Trophoblast cell (in vitro differentiated cells and primary cell): ENCODE measurements at regions not wholly inside any gene's neighbourhood (a gene's known extent, or its start where the extent isn't known, plus 50 kb on each side); places are given as distances from the start of the nearest gene placed in this dataset.
"Not testable (repeated sequence)": the region's sequence is repeated elsewhere in the genome, so short reads cannot be mapped to it uniquely, and the experiment has no call there.

Source experiments
- DNase-seq, 2 donors: peaks; one replicate each; pipeline ENCODE4 v3.0.0-alpha.2; 2016
- H2AFZ ChIP-seq: 2 replicates; pipeline ENCODE4 v1.6.1; 2013; ENCODE audit warnings: low read length, moderate library complexity, mild to moderate bottlenecking; ENCODE audit not compliant: insufficient read depth, poor library complexity
- H2AK5ac ChIP-seq: 2 replicates; pipeline ENCODE4 v1.6.1; 2013; ENCODE audit warnings: mild to moderate bottlenecking, low read length
- H2BK120ac ChIP-seq: 2 replicates; pipeline ENCODE4 v1.6.1; 2013; ENCODE audit warnings: low read length, mild to moderate bottlenecking, moderate library complexity; ENCODE audit not compliant: insufficient read depth, poor library complexity
- H2BK12ac ChIP-seq: 2 replicates; pipeline ENCODE4 v1.6.1; 2013; ENCODE audit warnings: mild to moderate bottlenecking, low read length, moderate library complexity
- H2BK5ac ChIP-seq: 2 replicates; pipeline ENCODE4 v1.6.1; 2013; ENCODE audit warnings: low read length, low read depth, moderate library complexity, mild to moderate bottlenecking; ENCODE audit not compliant: poor library complexity
- H3K14ac ChIP-seq: 2 replicates; pipeline ENCODE4 v1.6.1; 2013; ENCODE audit warnings: mild to moderate bottlenecking, low read length
- H3K18ac ChIP-seq: 2 replicates; pipeline ENCODE4 v1.6.1; 2013; ENCODE audit warnings: mild to moderate bottlenecking, low read length
- H3K23ac ChIP-seq: 2 replicates; pipeline ENCODE4 v1.6.1; 2013; ENCODE audit warnings: low read length
- H3K27ac ChIP-seq: 2 replicates; pipeline ENCODE4 v1.5.1; 2013; ENCODE audit warnings: low read depth, mild to moderate bottlenecking, inconsistent platforms, low read length, moderate library complexity
- H3K27me3 ChIP-seq: 2 replicates; pipeline ENCODE4 v1.6.1; 2013; ENCODE audit warnings: inconsistent platforms, mild to moderate bottlenecking, low read length, moderate library complexity; ENCODE audit not compliant: insufficient read depth
- H3K36me3 ChIP-seq, 2 experiments: 1 replicate in 1 of 2; 2 replicates in 1 of 2; pipeline ENCODE4 v1.6.1; 2013; ENCODE audit warnings: low read length in 2 of 2, mild to moderate bottlenecking in 2 of 2, moderate library complexity in 1 of 2; ENCODE audit not compliant: insufficient read depth in 2 of 2, control insufficient read depth in 1 of 2
- H3K4ac ChIP-seq: 2 replicates; pipeline ENCODE4 v1.6.1; 2013; ENCODE audit warnings: low read depth, mild to moderate bottlenecking, low read length, moderate library complexity
- H3K4me1 ChIP-seq, 2 experiments: 1 replicate in 1 of 2; 2 replicates in 1 of 2; pipeline ENCODE4 v1.6.1; 2013; ENCODE audit warnings: low read length in 2 of 2, mild to moderate bottlenecking in 2 of 2, moderate library complexity in 1 of 2; ENCODE audit not compliant: insufficient read depth in 2 of 2, control insufficient read depth in 1 of 2
- H3K4me2 ChIP-seq: 2 replicates; pipeline ENCODE4 v1.6.1; 2013; ENCODE audit warnings: inconsistent platforms, mild to moderate bottlenecking, low read length, moderate library complexity
- H3K4me3 ChIP-seq: 2 replicates; pipeline ENCODE4 v1.5.1; 2013; ENCODE audit warnings: mild to moderate bottlenecking, low read depth, low read length, inconsistent platforms
- H3K79me1 ChIP-seq: one replicate; pipeline ENCODE4 v1.6.1; 2013; ENCODE audit warnings: low read length
- H3K79me2 ChIP-seq: 2 replicates; pipeline ENCODE4 v1.6.1; 2013; ENCODE audit warnings: low read length, mild to moderate bottlenecking; ENCODE audit not compliant: control insufficient read depth, insufficient read depth, poor library complexity
- H3K9ac ChIP-seq: 2 replicates; pipeline ENCODE4 v1.6.1; 2013; ENCODE audit warnings: mild to moderate bottlenecking, low read length
- H3K9me3 ChIP-seq: 2 replicates; pipeline ENCODE4 v1.6.1; 2013; ENCODE audit warnings: low read depth, mild to moderate bottlenecking, control low read depth, inconsistent platforms, low read length; ENCODE audit not compliant: insufficient read depth
- H4K12ac ChIP-seq: 2 replicates; pipeline ENCODE4 v1.6.1; 2013; ENCODE audit warnings: low read depth, mild to moderate bottlenecking, low read length, moderate library complexity
- H4K8ac ChIP-seq: 2 replicates; pipeline ENCODE4 v1.6.1; 2013; ENCODE audit warnings: low read depth, mild to moderate bottlenecking, low read length, moderate library complexity
- H4K91ac ChIP-seq: one replicate; pipeline ENCODE4 v1.6.1; 2013; ENCODE audit warnings: low read depth, mild to moderate bottlenecking, low read length, moderate library complexity
- WGBS: extraction: QIAGEN DNeasy Blood & Tissue Kit; methylation state at CpG from one replicate; pipeline ENCODE4 v1.1.7; 2013; ENCODE audit warnings: missing lambda C conversion rate; ENCODE audit not compliant: insufficient read length, insufficient coverage; ENCODE audit errors: extremely low coverage; 5-methylcytosine and 5-hydroxymethylcytosine counted together

DNA sequence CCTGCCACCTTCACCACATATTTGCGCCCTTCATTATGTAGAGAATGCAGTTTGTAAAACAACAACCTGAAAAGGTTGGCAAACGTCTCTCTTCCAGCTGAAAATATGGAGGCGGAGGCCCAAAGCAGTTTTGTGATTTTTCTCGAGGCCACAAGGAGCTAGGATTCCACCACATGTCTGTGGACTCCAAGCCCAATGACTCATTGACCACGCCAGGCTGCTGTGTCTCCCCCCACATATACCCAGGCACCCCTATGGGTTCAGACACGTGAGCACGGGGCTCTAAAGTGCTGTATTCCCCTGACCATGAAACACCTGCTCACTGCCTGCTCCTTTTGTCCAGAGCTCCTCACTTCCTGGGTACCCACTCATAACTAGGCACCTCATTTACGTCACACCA lies 121.4 kb upstream of the CDH5 start:
- no peaks in the 10 kb centered on the region for H3K36me3 ChIP-seq
- no peak for DNase-seq
- no peak overlapping the region for H2BK5ac ChIP-seq
- no peaks in the 10 kb centered on the region for H3K79me1 ChIP-seq
- H3K18ac ChIP-seq: no peak overlapping the region
- H3K27ac ChIP-seq: no peak overlapping the region
- H3K4me3 ChIP-seq: no peak overlapping the region
- H2BK12ac ChIP-seq: no peak overlapping the region
- no peak overlapping the region for H2AK5ac ChIP-seq
- no peaks in the 10 kb centered on the region for H3K4me1 ChIP-seq
- peaks cover 2% of the 10 kb centered on the region for H3K9me3 ChIP-seq
- H3K4me2 ChIP-seq: no peak overlapping the region
- H4K91ac ChIP-seq: no peak overlapping the region
- H3K9ac ChIP-seq: no peak overlapping the region
- no peak overlapping the region for H3K14ac ChIP-seq
- H4K8ac ChIP-seq: no peak overlapping the region
- no peaks in the 10 kb centered on the region for H3K27me3 ChIP-seq
- no peak overlapping the region for H3K23ac ChIP-seq
- H2AFZ ChIP-seq: no peak overlapping the region
- WGBS: no CpG with 5 or more reads among the region's 8 CpGs
- no peak overlapping the region for H2BK120ac ChIP-seq
- H3K79me2 ChIP-seq: no peaks in the 10 kb centered on the region
- no peak overlapping the region for H3K4ac ChIP-seq
- no peak overlapping the region for H4K12ac ChIP-seq

DNA sequence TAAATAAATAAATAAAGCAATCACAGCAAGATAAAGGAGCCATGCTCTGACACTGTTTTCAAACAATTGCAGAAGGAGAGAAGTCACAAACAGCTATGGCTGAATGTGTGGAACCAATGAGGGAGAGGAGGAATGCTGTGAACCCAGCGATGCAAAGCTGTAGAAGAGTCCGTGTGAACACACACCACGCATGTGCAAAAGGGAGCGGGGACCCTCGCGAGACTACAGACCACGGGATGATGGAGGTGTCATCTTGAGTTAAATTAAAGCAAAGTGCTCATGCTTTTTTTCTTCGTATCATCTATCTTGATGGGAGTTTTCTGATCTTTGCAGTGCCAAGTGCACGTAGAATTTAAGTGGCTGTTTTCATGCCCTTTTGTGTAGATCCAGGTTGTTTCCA lies 123.8 kb upstream of the CDH5 start:
- Histone ChIP-seq H2AK5ac (no peak overlapping the region), H3K4me2 (no peak overlapping the region), H2BK12ac (no peak overlapping the region), H3K79me2 (no peaks in the 10 kb centered on the region), H3K9me3 (peaks cover 2% of the 10 kb centered on the region), H3K4me1 (no peaks in the 10 kb centered on the region), H3K36me3 (no peaks in the 10 kb centered on the region), H3K9ac (no peak overlapping the region), H2BK5ac (no peak overlapping the region), H3K23ac (no peak overlapping the region), H2AFZ (no peak overlapping the region), H3K4ac (no peak overlapping the region), H2BK120ac (no peak overlapping the region), H3K4me3 (no peak overlapping the region), H3K18ac (no peak overlapping the region), H3K79me1 (no peaks in the 10 kb centered on the region), H3K14ac (no peak overlapping the region), H3K27me3 (no peaks in the 10 kb centered on the region), H4K8ac (no peak overlapping the region), H4K12ac (no peak overlapping the region), H3K27ac (no peak overlapping the region), H4K91ac (no peak overlapping the region)
- no CpG with 5 or more reads among the region's 9 CpGs for WGBS
- DNase-seq: no peak

DNA sequence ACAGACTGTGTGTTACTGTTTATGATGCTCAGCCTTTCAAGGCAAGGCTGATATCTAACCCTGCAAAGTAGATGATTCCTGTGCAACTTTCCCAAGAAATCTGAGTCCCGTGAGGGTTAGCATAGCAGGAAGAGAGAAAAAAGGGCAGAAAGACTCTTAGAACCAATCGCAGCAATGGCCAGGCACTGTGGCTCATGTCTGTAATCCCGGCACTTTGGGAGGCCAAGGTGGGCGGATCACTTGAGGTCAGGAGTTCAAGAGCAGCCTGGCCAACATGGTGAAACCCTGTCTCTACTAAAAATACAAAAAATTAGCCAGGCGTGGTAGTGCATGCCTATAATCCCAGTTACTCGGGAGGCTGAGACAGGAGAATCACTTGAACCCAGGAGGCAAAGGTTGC lies 124.3 kb upstream of the CDH5 start:
- not testable (repeated sequence) for H4K91ac ChIP-seq, H3K27me3 ChIP-seq, H3K23ac ChIP-seq, H2BK120ac ChIP-seq, H2AK5ac ChIP-seq, H3K4me2 ChIP-seq, H3K79me2 ChIP-seq, H3K4ac ChIP-seq, H3K4me1 ChIP-seq, H3K27ac ChIP-seq, H2BK12ac ChIP-seq, H3K14ac ChIP-seq, H3K9ac ChIP-seq, H4K8ac ChIP-seq, H3K4me3 ChIP-seq, H3K36me3 ChIP-seq, DNase-seq, H2BK5ac ChIP-seq, H2AFZ ChIP-seq, H3K79me1 ChIP-seq, H4K12ac ChIP-seq, H3K9me3 ChIP-seq, H3K18ac ChIP-seq
- WGBS: no CpG with 5 or more reads among the region's 6 CpGs

DNA sequence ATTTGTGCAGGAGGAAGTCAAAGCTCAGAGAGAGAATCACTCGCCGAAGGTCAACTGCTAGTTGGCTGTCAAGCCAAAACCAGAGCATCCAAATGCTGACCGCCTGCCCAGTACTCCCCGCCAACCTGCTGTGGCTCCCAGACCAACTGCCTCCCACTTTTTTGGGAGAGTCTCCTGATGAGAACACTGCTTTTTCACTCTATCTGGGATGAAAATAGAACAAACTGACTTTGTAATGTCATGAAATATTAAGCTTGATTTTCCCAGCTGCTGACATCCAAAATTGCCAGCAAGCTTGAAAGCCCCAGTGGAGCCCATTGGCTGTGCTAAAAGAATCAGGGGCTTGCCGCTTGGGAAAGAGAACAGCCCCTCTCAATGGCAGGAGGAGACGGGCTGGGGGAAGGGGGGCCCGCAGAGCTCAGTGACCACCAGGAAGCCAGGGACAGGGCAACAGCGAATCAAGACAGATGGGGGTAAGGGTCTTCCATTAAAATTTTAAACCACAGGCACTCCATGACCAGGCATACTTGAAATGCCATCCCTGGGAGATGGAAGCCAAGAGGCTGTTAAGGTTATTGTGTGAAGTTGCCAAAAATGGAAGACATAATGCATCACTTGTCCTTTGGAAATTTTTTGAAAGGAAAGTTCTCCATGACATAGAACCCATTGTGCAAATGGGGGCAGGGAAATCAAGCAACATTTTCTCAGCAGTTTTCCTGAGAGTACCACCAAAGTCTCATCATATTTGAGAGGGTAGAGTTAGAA lies 125.7 kb upstream of the CDH5 start:
- Histone ChIP-seq H3K4me1 (no peaks in the 10 kb centered on the region), H3K4me3 (no peak overlapping the region), H2BK5ac (no peak overlapping the region), H4K8ac (no peak overlapping the region), H3K4ac (no peak overlapping the region), H3K27me3 (no peaks in the 10 kb centered on the region), H2AK5ac (no peak overlapping the region), H3K79me2 (no peaks in the 10 kb centered on the region), H3K36me3 (no peaks in the 10 kb centered on the region), H4K91ac (no peak overlapping the region), H3K27ac (no peak overlapping the region), H2AFZ (no peak overlapping the region), H3K9ac (no peak overlapping the region), H3K23ac (no peak overlapping the region), H3K9me3 (peaks cover 2% of the 10 kb centered on the region), H2BK12ac (no peak overlapping the region), H3K18ac (no peak overlapping the region), H3K14ac (no peak overlapping the region), H3K4me2 (no peak overlapping the region), H2BK120ac (no peak overlapping the region), H4K12ac (no peak overlapping the region), H3K79me1 (no peaks in the 10 kb centered on the region)
- DNase-seq: no peak
- no CpG with 5 or more reads among the region's 8 CpGs for WGBS
